ENCODE measurements at regions not wholly inside any gene's neighbourhood (a gene's known extent, or its start where the extent isn't known, plus 50 kb on each side); places are given as distances from the start of the nearest gene placed in this dataset.
"Not testable (repeated sequence)": the region's sequence is repeated elsewhere in the genome, so short reads cannot be mapped to it uniquely, and the experiment has no call there.

- DNase-seq (ENCODE audit: low read depth, low spot score), result no peak
- no peak overlapping the region for H3K27ac ChIP-seq
Observed at GRCh38 chr3:95474338-95474737, 1340.1 kb upstream of the EPHA6 start.

- no peak overlapping the region for H3K27ac ChIP-seq
Observed at GRCh38 chr3:95476534-95476933, 1337.9 kb upstream of the EPHA6 start.

GRCh38 chr3:95506174-95506573 lies 1308.2 kb upstream of the EPHA6 start:
- no peak for DNase-seq (ENCODE audit: low read depth, low spot score)
- H3K27ac ChIP-seq, result no peak overlapping the region

More at GRCh38 chr3:95476534-95476933, 1337.9 kb upstream of the EPHA6 start:
- DNase-seq (ENCODE audit: low read depth, low spot score), result no peak

- no peak overlapping the region for H3K27ac ChIP-seq
- no peak for DNase-seq (ENCODE audit: low read depth, low spot score)
Observed at GRCh38 chr3:95508124-95508523, 1306.3 kb upstream of the EPHA6 start.

GRCh38 chr3:95511828-95512227 lies 1302.6 kb upstream of the EPHA6 start:
- no peak overlapping the region for H3K27ac ChIP-seq
- DNase-seq (ENCODE audit: low read depth, low spot score), result no peak

- no peak for DNase-seq (ENCODE audit: low read depth, low spot score)
Observed at GRCh38 chr3:95514260-95514659, 1300.1 kb upstream of the EPHA6 start.

GRCh38 chr3:95521396-95521795 lies 1293.0 kb upstream of the EPHA6 start:
- DNase-seq (ENCODE audit: low read depth, low spot score), result no peak
- H3K27ac ChIP-seq, result no peak overlapping the region

More at GRCh38 chr3:95514260-95514659, 1300.1 kb upstream of the EPHA6 start:
- no peak overlapping the region for H3K27ac ChIP-seq

GRCh38 chr3:95522449-95522848 lies 1291.9 kb upstream of the EPHA6 start:
- no peak overlapping the region for H3K27ac ChIP-seq
- no peak for DNase-seq (ENCODE audit: low read depth, low spot score)

GRCh38 chr3:95539950-95540483 lies 1274.4 kb upstream of the EPHA6 start:
- DNase-seq (ENCODE audit: low read depth, low spot score), result no peak
- no peak overlapping the region for H3K27ac ChIP-seq

GRCh38 chr3:95565502-95565901 lies 1248.9 kb upstream of the EPHA6 start:
- H3K27ac ChIP-seq, result no peak overlapping the region
- no peak for DNase-seq (ENCODE audit: low read depth, low spot score)

- DNase-seq (ENCODE audit: low read depth, low spot score), result no peak
Observed at GRCh38 chr3:95567346-95567745, 1247.0 kb upstream of the EPHA6 start.

GRCh38 chr3:95586754-95587153 lies 1227.6 kb upstream of the EPHA6 start:
- no peak for DNase-seq (ENCODE audit: low read depth, low spot score)

More at GRCh38 chr3:95567346-95567745, 1247.0 kb upstream of the EPHA6 start:
- no peak overlapping the region for H3K27ac ChIP-seq

GRCh38 chr3:95587641-95588040 lies 1226.8 kb upstream of the EPHA6 start:
- not testable (repeated sequence) for DNase-seq (ENCODE audit: low read depth, low spot score); H3K27ac ChIP-seq

More at GRCh38 chr3:95586754-95587153, 1227.6 kb upstream of the EPHA6 start:
- no peak overlapping the region for H3K27ac ChIP-seq

GRCh38 chr3:95588473-95588872 lies 1225.9 kb upstream of the EPHA6 start:
- no peak for DNase-seq (ENCODE audit: low read depth, low spot score)
- no peak overlapping the region for H3K27ac ChIP-seq

GRCh38 chr3:95595416-95596075 lies 1218.8 kb upstream of the EPHA6 start:
- DNase-seq (ENCODE audit: low read depth, low spot score), result no peak
- H3K27ac ChIP-seq, result no peak overlapping the region

GRCh38 chr3:95607926-95608325 lies 1206.5 kb upstream of the EPHA6 start:
- no peak overlapping the region for H3K27ac ChIP-seq
- no peak for DNase-seq (ENCODE audit: low read depth, low spot score)

- H3K27ac ChIP-seq, result no peak overlapping the region
- DNase-seq (ENCODE audit: low read depth, low spot score), result no peak
Observed at GRCh38 chr3:95609411-95609810, 1205.0 kb upstream of the EPHA6 start.

- no peak for DNase-seq (ENCODE audit: low read depth, low spot score)
- no peak overlapping the region for H3K27ac ChIP-seq
Observed at GRCh38 chr3:95612611-95613010, 1201.8 kb upstream of the EPHA6 start.

- no peak overlapping the region for H3K27ac ChIP-seq
- DNase-seq (ENCODE audit: low read depth, low spot score), result no peak
Observed at GRCh38 chr3:95613993-95614392, 1200.4 kb upstream of the EPHA6 start.

- H3K27ac ChIP-seq, result no peak overlapping the region
- no peak for DNase-seq (ENCODE audit: low read depth, low spot score)
Observed at GRCh38 chr3:95615592-95616310, 1198.6 kb upstream of the EPHA6 start.

- H3K27ac ChIP-seq, result no peak overlapping the region
- DNase-seq (ENCODE audit: low read depth, low spot score), result no peak
Observed at GRCh38 chr3:95626107-95626506, 1188.3 kb upstream of the EPHA6 start.
